Stimulated activated memory B cell treated with anti-CD40 and anti-IgM and Interleukin-4, amounts not matched to agents 10 μg/mL and 1 μg/mL and 100 μg/mL, for 72 hours (primary cell): ENCODE measurements at regions not wholly inside any gene's neighbourhood (a gene's known extent, or its start where the extent isn't known, plus 50 kb on each side); places are given as distances from the start of the nearest gene placed in this dataset.
"Not testable (repeated sequence)": the region's sequence is repeated elsewhere in the genome, so short reads cannot be mapped to it uniquely, and the experiment has no call there.

Source experiments
- ATAC-seq: fragments of 150-1000 bp; cut with Tn5 transposase; 2 replicates; pipeline ENCODE4 v1.10.0; 2021
- H3K27ac Mint-ChIP-seq: one replicate; pipeline ENCODE4 v1.8.0; 2022; ENCODE audit warnings: mild to moderate bottlenecking, mixed read lengths
- H3K27me3 Mint-ChIP-seq: one replicate; pipeline ENCODE4 v1.8.0; 2022; ENCODE audit warnings: mixed read lengths
- H3K36me3 Mint-ChIP-seq: one replicate; pipeline ENCODE4 v1.8.0; 2022; ENCODE audit warnings: mixed read lengths
- H3K4me1 Mint-ChIP-seq: one replicate; pipeline ENCODE4 v1.8.0; 2022; ENCODE audit warnings: mixed read lengths
- H3K4me3 Mint-ChIP-seq: one replicate; pipeline ENCODE4 v1.8.0; 2022; ENCODE audit warnings: mild to moderate bottlenecking, moderate library complexity, mixed read lengths
- H3K9me3 Mint-ChIP-seq: one replicate; pipeline ENCODE4 v1.8.0; 2022; ENCODE audit warnings: mixed read lengths

GRCh38 chr13:90311929-90312328 is 1035.6 kb upstream of the MIR17HG start:
- H3K27me3 Mint-ChIP-seq, result no peaks in the 10 kb centered on the region
- no peak overlapping the region for H3K4me3 Mint-ChIP-seq
- H3K36me3 Mint-ChIP-seq, result no peaks in the 10 kb centered on the region
- ATAC-seq, result no peak
- H3K9me3 Mint-ChIP-seq, result peaks cover 10% of the 10 kb centered on the region
- H3K27ac Mint-ChIP-seq, result no peak overlapping the region
- no peaks in the 10 kb centered on the region for H3K4me1 Mint-ChIP-seq

GRCh38 chr13:90315061-90315460 is 1032.4 kb upstream of the MIR17HG start:
- H3K4me3 Mint-ChIP-seq, result no peak overlapping the region
- no peaks in the 10 kb centered on the region for H3K27me3 Mint-ChIP-seq
- H3K27ac Mint-ChIP-seq, result no peak overlapping the region
- ATAC-seq, result no peak
- no peaks in the 10 kb centered on the region for H3K4me1 Mint-ChIP-seq
- peaks cover 7% of the 10 kb centered on the region for H3K9me3 Mint-ChIP-seq
- H3K36me3 Mint-ChIP-seq, result no peaks in the 10 kb centered on the region

GRCh38 chr13:90320664-90321063 is 1026.8 kb upstream of the MIR17HG start:
- Mint-ChIP-seq H3K36me3 (no peaks in the 10 kb centered on the region), H3K9me3 (no peaks in the 10 kb centered on the region), H3K27me3 (no peaks in the 10 kb centered on the region), H3K4me3 (no peak overlapping the region), H3K4me1 (no peaks in the 10 kb centered on the region), H3K27ac (no peak overlapping the region)
- no peak for ATAC-seq

- Mint-ChIP-seq H3K27ac (no peak overlapping the region), H3K36me3 (no peaks in the 10 kb centered on the region), H3K4me3 (no peak overlapping the region), H3K4me1 (no peaks in the 10 kb centered on the region), H3K9me3 (no peaks in the 10 kb centered on the region), H3K27me3 (no peaks in the 10 kb centered on the region)
- no peak for ATAC-seq
Measured at GRCh38 chr13:90321281-90321931, 1026.1 kb upstream of the MIR17HG start.

- Mint-ChIP-seq H3K27ac (no peak overlapping the region), H3K36me3 (no peaks in the 10 kb centered on the region)
- ATAC-seq, result no peak
Measured at GRCh38 chr13:90329641-90330040, 1017.8 kb upstream of the MIR17HG start.

GRCh38 chr13:90331974-90332373 is 1015.5 kb upstream of the MIR17HG start:
- H3K4me1 Mint-ChIP-seq, result no peaks in the 10 kb centered on the region
- no peaks in the 10 kb centered on the region for H3K27me3 Mint-ChIP-seq
- no peaks in the 10 kb centered on the region for H3K9me3 Mint-ChIP-seq
- H3K36me3 Mint-ChIP-seq, result no peaks in the 10 kb centered on the region
- no peak overlapping the region for H3K4me3 Mint-ChIP-seq
- ATAC-seq, result no peak
- no peak overlapping the region for H3K27ac Mint-ChIP-seq

More at GRCh38 chr13:90329641-90330040, 1017.8 kb upstream of the MIR17HG start:
- Mint-ChIP-seq H3K4me3 (no peak overlapping the region), H3K4me1 (no peaks in the 10 kb centered on the region), H3K9me3 (no peaks in the 10 kb centered on the region), H3K27me3 (no peaks in the 10 kb centered on the region)

GRCh38 chr13:90336507-90336906 is 1011.0 kb upstream of the MIR17HG start:
- no peak overlapping the region for H3K4me3 Mint-ChIP-seq
- H3K36me3 Mint-ChIP-seq, result no peaks in the 10 kb centered on the region
- no peaks in the 10 kb centered on the region for H3K4me1 Mint-ChIP-seq
- no peak for ATAC-seq
- no peaks in the 10 kb centered on the region for H3K27me3 Mint-ChIP-seq
- peaks cover 8% of the 10 kb centered on the region for H3K9me3 Mint-ChIP-seq
- no peak overlapping the region for H3K27ac Mint-ChIP-seq

GRCh38 chr13:90341348-90341747 is 1006.1 kb upstream of the MIR17HG start:
- not testable (repeated sequence) for H3K4me1 Mint-ChIP-seq, ATAC-seq, H3K4me3 Mint-ChIP-seq, H3K27ac Mint-ChIP-seq, H3K27me3 Mint-ChIP-seq, H3K36me3 Mint-ChIP-seq
- peaks cover 14% of the 10 kb centered on the region for H3K9me3 Mint-ChIP-seq

- not testable (repeated sequence) for H3K27ac Mint-ChIP-seq, ATAC-seq, H3K36me3 Mint-ChIP-seq, H3K4me3 Mint-ChIP-seq, H3K9me3 Mint-ChIP-seq, H3K27me3 Mint-ChIP-seq, H3K4me1 Mint-ChIP-seq
Measured at GRCh38 chr13:90348477-90349136, 998.9 kb upstream of the MIR17HG start.

GRCh38 chr13:90352763-90353162 is 994.7 kb upstream of the MIR17HG start:
- Mint-ChIP-seq H3K4me1 (no peaks in the 10 kb centered on the region), H3K36me3 (no peaks in the 10 kb centered on the region), H3K9me3 (peaks cover 8% of the 10 kb centered on the region), H3K27ac (no peak overlapping the region), H3K4me3 (no peak overlapping the region), H3K27me3 (no peaks in the 10 kb centered on the region)
- no peak for ATAC-seq

GRCh38 chr13:90355162-90355751 is 992.2 kb upstream of the MIR17HG start:
- no peaks in the 10 kb centered on the region for H3K4me1 Mint-ChIP-seq
- H3K27ac Mint-ChIP-seq, result no peak overlapping the region
- H3K27me3 Mint-ChIP-seq, result no peaks in the 10 kb centered on the region
- no peak overlapping the region for H3K4me3 Mint-ChIP-seq
- H3K36me3 Mint-ChIP-seq, result no peaks in the 10 kb centered on the region
- peaks cover 3% of the 10 kb centered on the region for H3K9me3 Mint-ChIP-seq
- no peak for ATAC-seq

GRCh38 chr13:90360785-90361184 is 986.7 kb upstream of the MIR17HG start:
- Mint-ChIP-seq H3K27me3 (no peaks in the 10 kb centered on the region), H3K9me3 (peaks cover 3% of the 10 kb centered on the region), H3K27ac (no peak overlapping the region), H3K36me3 (no peaks in the 10 kb centered on the region), H3K4me3 (no peak overlapping the region), H3K4me1 (no peaks in the 10 kb centered on the region)
- no peak for ATAC-seq

GRCh38 chr13:90362707-90363106 is 984.8 kb upstream of the MIR17HG start:
- no peak overlapping the region for H3K4me3 Mint-ChIP-seq

GRCh38 chr13:90365130-90365529 is 982.4 kb upstream of the MIR17HG start:
- Mint-ChIP-seq H3K9me3 (peaks cover 6% of the 10 kb centered on the region), H3K27me3 (no peaks in the 10 kb centered on the region), H3K27ac (no peak overlapping the region), H3K4me1 (no peaks in the 10 kb centered on the region), H3K36me3 (no peaks in the 10 kb centered on the region), H3K4me3 (no peak overlapping the region)
- no peak for ATAC-seq

More at GRCh38 chr13:90362707-90363106, 984.8 kb upstream of the MIR17HG start:
- no peaks in the 10 kb centered on the region for H3K27me3 Mint-ChIP-seq
- H3K27ac Mint-ChIP-seq, result no peak overlapping the region
- no peak for ATAC-seq
- no peaks in the 10 kb centered on the region for H3K36me3 Mint-ChIP-seq
- H3K4me1 Mint-ChIP-seq, result no peaks in the 10 kb centered on the region
- H3K9me3 Mint-ChIP-seq, result peaks cover 5% of the 10 kb centered on the region

GRCh38 chr13:90374168-90374567 is 973.3 kb upstream of the MIR17HG start:
- no peaks in the 10 kb centered on the region for H3K4me1 Mint-ChIP-seq
- no peak for ATAC-seq
- no peaks in the 10 kb centered on the region for H3K36me3 Mint-ChIP-seq
- peaks cover 3% of the 10 kb centered on the region for H3K9me3 Mint-ChIP-seq
- no peak overlapping the region for H3K4me3 Mint-ChIP-seq
- no peak overlapping the region for H3K27ac Mint-ChIP-seq
- H3K27me3 Mint-ChIP-seq, result no peaks in the 10 kb centered on the region

GRCh38 chr13:90375851-90376250 is 971.6 kb upstream of the MIR17HG start:
- Mint-ChIP-seq H3K27ac (no peak overlapping the region), H3K4me3 (no peak overlapping the region), H3K9me3 (peaks cover 3% of the 10 kb centered on the region), H3K27me3 (no peaks in the 10 kb centered on the region), H3K4me1 (no peaks in the 10 kb centered on the region), H3K36me3 (no peaks in the 10 kb centered on the region)
- ATAC-seq, result no peak
